CD4-positive, alpha-beta memory T cell (primary cell): ENCODE measurements at regions not wholly inside any gene's neighbourhood (a gene's known extent, or its start where the extent isn't known, plus 50 kb on each side); places are given as distances from the start of the nearest gene placed in this dataset.

Experiments used
- CTCF ChIA-PET: fragments of 350-600 bp; sonication (Branson Sonifier 250); formaldehyde crosslinking; loops from one replicate; lab custom pipeline; 2021; ENCODE audit warnings: inconsistent platforms; ENCODE audit not compliant: partially characterized antibody; lab: Charles Lee
- POLR2A ChIA-PET: fragments of 350-600 bp; sonication (Branson Sonifier 250); formaldehyde crosslinking; loops from one replicate; lab custom pipeline; 2021; ENCODE audit not compliant: partially characterized antibody; lab: Charles Lee
- DNase-seq, 5 donors: peaks; one replicate each; pipeline versions ENCODE4 v3.0.0 to v3.0.0-alpha.2; 2020 to 2022; ENCODE audit warnings: mixed read lengths in 1 of 5
- H3K27ac ChIP-seq: one replicate; pipeline ENCODE4 v1.7.0; 2013; ENCODE audit warnings: low read depth, low read length
- H3K27me3 ChIP-seq: 2 replicates; pipeline ENCODE4 v1.7.0; 2013; ENCODE audit warnings: mild to moderate bottlenecking, low read length, moderate library complexity; ENCODE audit not compliant: insufficient read depth
- H3K36me3 ChIP-seq: 2 replicates; pipeline ENCODE4 v1.7.0; 2013; ENCODE audit warnings: mild to moderate bottlenecking, low read length, moderate library complexity; ENCODE audit not compliant: insufficient read depth
- H3K4me1 ChIP-seq: 2 replicates; pipeline ENCODE4 v1.7.0; 2013; ENCODE audit warnings: mild to moderate bottlenecking, low read length, moderate library complexity; ENCODE audit not compliant: insufficient read depth
- H3K4me3 ChIP-seq, 2 donors: one replicate each; pipeline ENCODE4 v1.7.0; 2013; ENCODE audit warnings: low read length in 2 of 2, mild to moderate bottlenecking in 1 of 2
- H3K9me3 ChIP-seq, 2 donors: one replicate each; pipeline ENCODE4 v1.7.0; 2013; ENCODE audit warnings: low read length in 2 of 2, control low read depth in 1 of 2; ENCODE audit not compliant: control insufficient read depth in 1 of 2
- H3K27ac Mint-ChIP-seq, 7 donors: one replicate each; pipeline ENCODE4 v1.8.0; 2020 to 2021; ENCODE audit warnings: mixed read lengths in 7 of 7, mild to moderate bottlenecking in 6 of 7, inconsistent platforms in 3 of 7, moderate library complexity in 3 of 7
- H3K27me3 Mint-ChIP-seq, 2 donors: one replicate each; pipeline ENCODE4 v1.8.0; 2020 to 2021; ENCODE audit warnings: mixed read lengths in 2 of 2
- H3K36me3 Mint-ChIP-seq, 2 donors: one replicate each; pipeline ENCODE4 v1.8.0; 2020 to 2021; ENCODE audit warnings: mixed read lengths in 2 of 2, inconsistent platforms in 1 of 2, mild to moderate bottlenecking in 1 of 2
- H3K4me1 Mint-ChIP-seq, 4 donors: one replicate each; pipeline ENCODE4 v1.8.0; 2020 to 2021; ENCODE audit warnings: mixed read lengths in 4 of 4, mild to moderate bottlenecking in 1 of 4
- H3K4me3 Mint-ChIP-seq, 8 donors: one replicate each; pipeline ENCODE4 v1.8.0; 2020 to 2021; ENCODE audit warnings: mixed read lengths in 8 of 8, mild to moderate bottlenecking in 7 of 8, moderate library complexity in 6 of 8, inconsistent platforms in 3 of 8
- H3K9me3 Mint-ChIP-seq, 8 donors: one replicate each; pipeline ENCODE4 v1.8.0; 2020 to 2021; ENCODE audit warnings: mixed read lengths in 8 of 8, mild to moderate bottlenecking in 5 of 8, inconsistent platforms in 3 of 8, moderate library complexity in 1 of 8
- intact Hi-C: fragments of 100-400 bp; cut with micrococcal nuclease; formaldehyde crosslinking; loops from one replicate; pipeline ENCODE4 v1.15.1; 2023

DNA sequence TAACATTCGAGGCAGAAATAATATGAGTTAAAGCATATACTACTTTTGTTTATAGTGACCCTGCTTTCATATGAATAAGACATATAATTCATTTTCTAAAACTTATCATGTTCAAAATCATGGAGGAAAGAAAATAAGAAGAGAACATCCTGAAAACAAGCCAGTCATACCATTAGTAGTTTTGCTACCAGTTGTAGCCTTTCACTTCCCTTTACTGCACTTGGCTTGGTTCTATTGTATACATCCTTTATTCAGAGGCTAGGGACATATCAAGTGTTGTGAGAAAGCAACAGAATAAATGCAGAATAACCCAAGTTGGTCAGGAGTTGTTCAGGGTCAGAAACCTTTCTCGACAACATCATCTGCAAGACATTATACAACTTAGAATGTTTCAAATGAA is 598.7 kb downstream of the SOX5 start:
- no peaks in the 10 kb centered on the region for H3K27me3 ChIP-seq
- H3K36me3 ChIP-seq: no peaks in the 10 kb centered on the region
- Mint-ChIP-seq H3K27me3 (no peaks in the 10 kb centered on the region), H3K27ac (no peak overlapping the region), H3K36me3 (no peaks in the 10 kb centered on the region), H3K9me3 (peaks cover 0 to 4% (median 0%) of the 10 kb centered on the region in 8 donors), H3K4me1 (no peaks in the 10 kb centered on the region), H3K4me3 (no peak overlapping the region)
- CTCF ChIA-PET: no interaction called here
- no peaks in the 10 kb centered on the region for H3K4me1 ChIP-seq
- no peak for DNase-seq
- intact Hi-C loops: no loop called here
- no peak overlapping the region for H3K4me3 ChIP-seq
- H3K9me3 ChIP-seq: no peaks in the 10 kb centered on the region
- no peak overlapping the region for H3K27ac ChIP-seq
- POLR2A ChIA-PET: no interaction called here

DNA sequence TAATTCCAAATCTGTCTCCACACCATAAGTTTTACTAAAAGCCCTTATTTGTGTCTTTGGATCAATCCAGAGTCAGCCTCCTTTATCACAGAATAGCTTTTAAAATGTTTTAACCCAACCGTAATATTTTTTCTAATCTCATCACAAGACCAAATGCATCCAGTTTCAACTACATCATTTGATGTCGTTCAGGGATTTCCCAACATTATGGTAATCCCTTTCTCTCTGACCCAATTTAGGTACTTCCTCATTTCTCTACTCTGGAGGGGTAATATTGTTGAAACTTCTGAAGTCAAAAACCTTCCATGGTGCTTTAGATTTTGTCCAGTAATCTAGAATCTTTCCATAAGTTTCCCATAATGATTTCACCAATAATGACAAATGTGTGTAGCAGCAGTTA is 596.8 kb downstream of the SOX5 start:
- Mint-ChIP-seq H3K27me3 (no peaks in the 10 kb centered on the region), H3K9me3 (no peaks in the 10 kb centered on the region), H3K4me3 (no peak overlapping the region), H3K27ac (no peak overlapping the region), H3K36me3 (no peaks in the 10 kb centered on the region), H3K4me1 (no peaks in the 10 kb centered on the region)
- no peak for DNase-seq
- no peaks in the 10 kb centered on the region for H3K4me1 ChIP-seq
- no peaks in the 10 kb centered on the region for H3K9me3 ChIP-seq
- intact Hi-C loops: no loop called here
- H3K27me3 ChIP-seq: no peaks in the 10 kb centered on the region
- H3K27ac ChIP-seq: no peak overlapping the region
- CTCF ChIA-PET: no interaction called here
- H3K36me3 ChIP-seq: no peaks in the 10 kb centered on the region
- no peak overlapping the region for H3K4me3 ChIP-seq
- POLR2A ChIA-PET: no interaction called here

- CTCF ChIA-PET: interaction anchor here (0.6 kb wide), 1 partner anchor 62 kb away, joined by 3 read pairs; no protein-coding TSS in a partner anchor
- Mint-ChIP-seq H3K27ac (no peak overlapping the region), H3K27me3 (no peaks in the 10 kb centered on the region)
Measured at GRCh38 chr12:23354800-23355199, 594.7 kb downstream of the SOX5 start.

GRCh38 chr12:23356440-23356839 is 593.0 kb downstream of the SOX5 start:
- H3K9me3 ChIP-seq: no peaks in the 10 kb centered on the region
- POLR2A ChIA-PET: no interaction called here
- no peaks in the 10 kb centered on the region for H3K36me3 Mint-ChIP-seq
- no peaks in the 10 kb centered on the region for H3K4me1 ChIP-seq
- intact Hi-C loops: no loop called here
- no peak overlapping the region for H3K4me3 ChIP-seq
- H3K27ac ChIP-seq: no peak overlapping the region
- H3K27me3 Mint-ChIP-seq: no peaks in the 10 kb centered on the region
- H3K27ac Mint-ChIP-seq: no peak overlapping the region
- no peaks in the 10 kb centered on the region for H3K4me1 Mint-ChIP-seq
- H3K36me3 ChIP-seq: no peaks in the 10 kb centered on the region
- H3K9me3 Mint-ChIP-seq: peaks cover 0 to 3% (median 0%) of the 10 kb centered on the region in 8 donors
- no peak for DNase-seq
- H3K27me3 ChIP-seq: no peaks in the 10 kb centered on the region
- no peak overlapping the region for H3K4me3 Mint-ChIP-seq
- CTCF ChIA-PET: no interaction called here

More at GRCh38 chr12:23354800-23355199, 594.7 kb downstream of the SOX5 start:
- DNase-seq: no peak
- Histone ChIP-seq H3K27ac (no peak overlapping the region), H3K36me3 (no peaks in the 10 kb centered on the region), H3K9me3 (no peaks in the 10 kb centered on the region), H3K4me1 (no peaks in the 10 kb centered on the region), H3K27me3 (no peaks in the 10 kb centered on the region), H3K4me3 (no peak overlapping the region)
- Mint-ChIP-seq H3K9me3 (peaks cover 0 to 3% (median 0%) of the 10 kb centered on the region in 8 donors), H3K4me1 (no peaks in the 10 kb centered on the region), H3K4me3 (no peak overlapping the region), H3K36me3 (no peaks in the 10 kb centered on the region)
- intact Hi-C loops: no loop called here
- POLR2A ChIA-PET: no interaction called here

DNA sequence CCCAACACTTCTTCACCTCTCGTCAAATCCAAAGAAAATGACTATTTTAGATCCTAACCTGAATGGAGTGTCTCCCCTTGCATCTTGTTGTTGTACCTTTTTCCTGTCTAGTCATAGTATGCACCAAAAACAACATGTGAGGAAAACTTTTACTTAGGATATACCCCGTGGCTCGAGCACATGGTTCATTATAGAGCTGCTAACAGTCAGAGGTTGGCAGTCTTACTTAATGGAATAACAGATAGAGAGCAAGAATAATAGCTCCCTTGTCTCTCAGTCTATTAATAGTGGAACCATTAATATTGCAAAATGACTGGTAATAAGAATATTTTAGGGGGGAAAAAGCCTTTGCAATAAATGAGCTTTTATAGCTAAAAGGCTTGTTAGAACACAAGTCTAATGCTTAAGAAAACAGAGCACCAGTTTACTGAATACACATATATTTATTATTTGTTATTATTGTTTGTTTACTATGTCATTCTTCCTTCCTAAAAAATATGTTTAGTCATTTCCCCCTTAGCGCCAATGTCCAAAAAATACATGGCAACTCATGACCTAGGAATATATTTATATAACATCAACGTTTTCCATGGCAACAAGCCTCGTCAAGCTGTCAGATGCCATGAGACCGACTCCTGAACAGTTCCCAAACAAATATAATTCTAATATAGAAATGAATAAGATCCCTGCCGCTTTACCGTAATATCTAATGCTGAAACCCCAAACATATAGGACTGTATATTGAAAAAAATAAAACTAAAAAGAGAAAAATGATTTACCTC is 592.4 kb downstream of the SOX5 start:
- H3K4me3 Mint-ChIP-seq: no peak overlapping the region
- Histone ChIP-seq H3K27me3 (no peaks in the 10 kb centered on the region), H3K36me3 (no peaks in the 10 kb centered on the region), H3K4me3 (no peak overlapping the region), H3K27ac (no peak overlapping the region), H3K9me3 (no peaks in the 10 kb centered on the region), H3K4me1 (no peaks in the 10 kb centered on the region)
- H3K27ac Mint-ChIP-seq: no peak overlapping the region
- H3K27me3 Mint-ChIP-seq: no peaks in the 10 kb centered on the region
- intact Hi-C loops: no loop called here
- no peaks in the 10 kb centered on the region for H3K36me3 Mint-ChIP-seq
- POLR2A ChIA-PET: no interaction called here
- H3K9me3 Mint-ChIP-seq: peaks cover 0 to 3% (median 0%) of the 10 kb centered on the region in 8 donors
- no peak for DNase-seq
- CTCF ChIA-PET: no interaction called here
- H3K4me1 Mint-ChIP-seq: no peaks in the 10 kb centered on the region

- no peaks in the 10 kb centered on the region for H3K27me3 Mint-ChIP-seq
- Histone ChIP-seq H3K27me3 (no peaks in the 10 kb centered on the region), H3K9me3 (no peaks in the 10 kb centered on the region), H3K36me3 (no peaks in the 10 kb centered on the region), H3K4me1 (no peaks in the 10 kb centered on the region), H3K4me3 (no peak overlapping the region), H3K27ac (no peak overlapping the region)
- DNase-seq: no peak
- CTCF ChIA-PET: no interaction called here
- no peaks in the 10 kb centered on the region for H3K4me1 Mint-ChIP-seq
- no peaks in the 10 kb centered on the region for H3K36me3 Mint-ChIP-seq
- intact Hi-C loops: no loop called here
- peaks cover 0 to 3% (median 0%) of the 10 kb centered on the region in 8 donors for H3K9me3 Mint-ChIP-seq
- no peak overlapping the region for H3K4me3 Mint-ChIP-seq
- POLR2A ChIA-PET: no interaction called here
- H3K27ac Mint-ChIP-seq: no peak overlapping the region
Measured at GRCh38 chr12:23359975-23360701, 589.3 kb downstream of the SOX5 start.

GRCh38 chr12:23361971-23362370 is 587.5 kb downstream of the SOX5 start:
- Histone ChIP-seq H3K27ac (no peak overlapping the region), H3K4me1 (no peaks in the 10 kb centered on the region), H3K27me3 (no peaks in the 10 kb centered on the region), H3K4me3 (no peak overlapping the region), H3K36me3 (no peaks in the 10 kb centered on the region), H3K9me3 (no peaks in the 10 kb centered on the region)
- Mint-ChIP-seq H3K4me1 (no peaks in the 10 kb centered on the region), H3K4me3 (no peak overlapping the region), H3K9me3 (peaks cover 0 to 3% (median 0%) of the 10 kb centered on the region in 8 donors), H3K36me3 (no peaks in the 10 kb centered on the region), H3K27me3 (no peaks in the 10 kb centered on the region), H3K27ac (no peak overlapping the region)
- ChIA-PET POLR2A (no interaction called here), CTCF (no interaction called here)
- intact Hi-C loops: no loop called here
- no peak for DNase-seq
